Ishikawa (cell line): ENCODE measurements at regions not wholly inside any gene's neighbourhood (a gene's known extent, or its start where the extent isn't known, plus 50 kb on each side); places are given as distances from the start of the nearest gene placed in this dataset.

Source experiments
- CEBPB ChIP-seq: IDR thresholded peaks from 2 replicates; pipeline ENCODE4 v1.6.1; 2012
- CREB1 ChIP-seq: IDR thresholded peaks from 2 replicates; pipeline ENCODE4 v1.6.1; 2012; ENCODE audit warnings: low read depth
- EGR1 ChIP-seq: IDR thresholded peaks from 2 replicates; pipeline ENCODE4 v1.6.1; 2012
- EP300 ChIP-seq: IDR thresholded peaks from 2 replicates; pipeline ENCODE4 v1.6.1; 2012; ENCODE audit warnings: borderline replicate concordance
- FOXM1 ChIP-seq: IDR thresholded peaks from 2 replicates; pipeline ENCODE4 v1.6.1; 2012; ENCODE audit warnings: low read depth, borderline replicate concordance
- NFIC ChIP-seq: IDR thresholded peaks from 2 replicates; pipeline ENCODE4 v1.6.1; 2012
- RAD21 ChIP-seq: IDR thresholded peaks from 2 replicates; pipeline ENCODE4 v1.6.1; 2012; ENCODE audit warnings: low read depth
- TAF1 ChIP-seq: IDR thresholded peaks from 2 replicates; pipeline ENCODE4 v1.6.1; 2012; ENCODE audit warnings: low read depth, mild to moderate bottlenecking
- TCF12 ChIP-seq: IDR thresholded peaks from 2 replicates; pipeline ENCODE4 v1.6.1; 2012; ENCODE audit warnings: low read depth
- TEAD4 ChIP-seq: IDR thresholded peaks from 2 replicates; pipeline ENCODE4 v1.6.1; 2012
- USF1 ChIP-seq: IDR thresholded peaks from 2 replicates; pipeline ENCODE4 v1.6.1; 2012
- YY1 ChIP-seq: IDR thresholded peaks from 2 replicates; pipeline ENCODE4 v1.6.1; 2012; ENCODE audit warnings: low read depth
- ZBTB7A ChIP-seq: IDR thresholded peaks from 2 replicates; pipeline ENCODE4 v1.6.1; 2012; ENCODE audit warnings: low read depth
- TF ChIP-seq, protein P1 (sequence below): IDR thresholded peaks from 2 replicates; pipeline ENCODE4 v1.6.1; 2012
- TF ChIP-seq, protein P2 (sequence below): IDR thresholded peaks from 2 replicates; pipeline ENCODE4 v1.6.1; 2012; ENCODE audit warnings: low read depth, mild to moderate bottlenecking

DNA sequence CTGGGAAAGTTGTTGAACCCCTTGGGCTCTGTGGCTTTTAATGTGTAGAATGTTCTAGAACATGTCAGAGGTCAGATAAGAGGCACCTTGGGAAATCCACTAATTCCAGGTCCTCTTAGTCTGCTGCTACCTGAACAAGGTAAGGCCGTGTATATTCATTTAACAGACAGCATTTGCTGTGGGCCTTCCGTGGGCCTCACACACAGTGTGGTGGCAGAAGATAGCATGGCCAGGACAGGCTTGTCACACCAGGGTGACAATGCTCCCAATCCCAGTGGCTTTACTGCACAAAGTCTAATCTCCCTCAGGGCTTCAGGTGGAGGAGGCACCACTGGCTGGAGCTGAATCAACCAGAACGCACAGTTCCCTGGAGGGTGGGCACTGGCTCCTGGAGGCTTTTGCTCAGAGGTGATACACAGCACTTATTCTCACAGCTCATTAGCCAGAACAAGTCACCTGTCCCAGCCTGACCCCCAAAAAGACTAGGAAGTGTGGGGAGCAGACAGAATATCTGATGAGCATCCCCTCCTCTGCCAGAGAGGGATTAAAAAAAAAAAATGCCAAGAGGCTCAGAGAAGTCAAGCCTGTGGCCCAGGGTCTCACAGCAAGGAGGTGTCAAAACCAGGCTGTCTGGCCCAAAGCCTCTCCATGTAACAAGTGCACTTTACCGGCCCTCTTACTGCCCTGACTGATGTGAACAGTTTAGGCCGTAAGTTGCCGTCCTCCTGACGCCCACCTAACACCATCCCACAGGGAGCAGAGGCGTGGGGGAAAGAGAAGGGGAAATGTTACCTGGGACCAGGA is 216.9 kb upstream of the RAB6C start:
- TF ChIP-seq TCF12 (no peak), CEBPB (no peak), NFIC (no peak), CREB1 (no peak), USF1 (no peak), EP300 (no peak), TEAD4 (no peak), TAF1 (no peak), EGR1 (no peak), RAD21 (no peak), FOXM1 (no peak), ZBTB7A (no peak), YY1 (no peak)
- TF ChIP-seq, protein P1, sequence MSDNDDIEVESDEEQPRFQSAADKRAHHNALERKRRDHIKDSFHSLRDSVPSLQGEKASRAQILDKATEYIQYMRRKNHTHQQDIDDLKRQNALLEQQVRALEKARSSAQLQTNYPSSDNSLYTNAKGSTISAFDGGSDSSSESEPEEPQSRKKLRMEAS, result no peak
- TF ChIP-seq, protein P2, sequence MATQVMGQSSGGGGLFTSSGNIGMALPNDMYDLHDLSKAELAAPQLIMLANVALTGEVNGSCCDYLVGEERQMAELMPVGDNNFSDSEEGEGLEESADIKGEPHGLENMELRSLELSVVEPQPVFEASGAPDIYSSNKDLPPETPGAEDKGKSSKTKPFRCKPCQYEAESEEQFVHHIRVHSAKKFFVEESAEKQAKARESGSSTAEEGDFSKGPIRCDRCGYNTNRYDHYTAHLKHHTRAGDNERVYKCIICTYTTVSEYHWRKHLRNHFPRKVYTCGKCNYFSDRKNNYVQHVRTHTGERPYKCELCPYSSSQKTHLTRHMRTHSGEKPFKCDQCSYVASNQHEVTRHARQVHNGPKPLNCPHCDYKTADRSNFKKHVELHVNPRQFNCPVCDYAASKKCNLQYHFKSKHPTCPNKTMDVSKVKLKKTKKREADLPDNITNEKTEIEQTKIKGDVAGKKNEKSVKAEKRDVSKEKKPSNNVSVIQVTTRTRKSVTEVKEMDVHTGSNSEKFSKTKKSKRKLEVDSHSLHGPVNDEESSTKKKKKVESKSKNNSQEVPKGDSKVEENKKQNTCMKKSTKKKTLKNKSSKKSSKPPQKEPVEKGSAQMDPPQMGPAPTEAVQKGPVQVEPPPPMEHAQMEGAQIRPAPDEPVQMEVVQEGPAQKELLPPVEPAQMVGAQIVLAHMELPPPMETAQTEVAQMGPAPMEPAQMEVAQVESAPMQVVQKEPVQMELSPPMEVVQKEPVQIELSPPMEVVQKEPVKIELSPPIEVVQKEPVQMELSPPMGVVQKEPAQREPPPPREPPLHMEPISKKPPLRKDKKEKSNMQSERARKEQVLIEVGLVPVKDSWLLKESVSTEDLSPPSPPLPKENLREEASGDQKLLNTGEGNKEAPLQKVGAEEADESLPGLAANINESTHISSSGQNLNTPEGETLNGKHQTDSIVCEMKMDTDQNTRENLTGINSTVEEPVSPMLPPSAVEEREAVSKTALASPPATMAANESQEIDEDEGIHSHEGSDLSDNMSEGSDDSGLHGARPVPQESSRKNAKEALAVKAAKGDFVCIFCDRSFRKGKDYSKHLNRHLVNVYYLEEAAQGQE, result no peak

- TF ChIP-seq CREB1 (no peak), TEAD4 (no peak), EGR1 (no peak), TCF12 (no peak), USF1 (no peak), YY1 (no peak), TAF1 (no peak), ZBTB7A (no peak), CEBPB (no peak), EP300 (no peak), RAD21 (no peak), NFIC (no peak), FOXM1 (no peak)
- TF ChIP-seq, protein P1, result no peak
- TF ChIP-seq, protein P2, result no peak
These were observed 216.1 kb upstream of the RAB6C start for GRCh38 chr2:129763190-129763846.

- TF ChIP-seq FOXM1, result no peak
- no peak for TF ChIP-seq TAF1
- TF ChIP-seq, protein P1, result no peak
- TF ChIP-seq, protein P2, result no peak
These were observed 215.5 kb upstream of the RAB6C start for GRCh38 chr2:129763966-129764365.
